Tibial artery (tissue), 4 donors: ENCODE measurements at regions not wholly inside any gene's neighbourhood (a gene's known extent, or its start where the extent isn't known, plus 50 kb on each side); places are given as distances from the start of the nearest gene placed in this dataset.

Experiments used
- DNase-seq, 2 donors: peaks; one replicate each; pipeline ENCODE4 v3.0.0-alpha.2; 2019
- H3K27ac ChIP-seq, 2 donors: fragments of 200-600 bp; sonication (generic) in 1 of 2; 1 replicate in 1 of 2; 2 replicates in 1 of 2; pipeline ENCODE4 v1.5.1; 2018 to 2019; ENCODE audit warnings: mild to moderate bottlenecking in 1 of 2
- H3K27me3 ChIP-seq, 2 donors: fragments of 200-600 bp; sonication (generic) in 1 of 2; one replicate each; pipeline versions ENCODE4 v1.5.1 to v1.6.0; 2016 to 2019
- H3K36me3 ChIP-seq, 3 donors: fragments of 200-600 bp; sonication (generic) in 2 of 3; one replicate each; pipeline ENCODE4 v1.5.1; 2016 to 2019; ENCODE audit warnings: mild to moderate bottlenecking in 2 of 3
- H3K4me1 ChIP-seq, 4 donors: fragments of 200-600 bp; sonication (generic) in 2 of 4; 1 replicate in 3 of 4; 2 replicates in 1 of 4; pipeline ENCODE4 v1.5.1; 2016 to 2019
- H3K4me3 ChIP-seq, 2 donors: fragments of 200-600 bp; sonication (generic) in 1 of 2; 1 replicate in 1 of 2; 2 replicates in 1 of 2; pipeline ENCODE4 v1.5.1; 2018 to 2019; ENCODE audit warnings: mild to moderate bottlenecking in 2 of 2
- H3K9me3 ChIP-seq, 3 donors: fragments of 200-600 bp; sonication (generic) in 1 of 3; one replicate each; pipeline ENCODE4 v1.5.1; 2016 to 2019
- intact Hi-C: fragments of 100-400 bp; cut with DNase I; formaldehyde crosslinking; loops from one replicate; pipeline ENCODE4 v1.15.0; 2023; ENCODE audit warnings: low total_unique reads
- TF ChIP-seq, protein P1 (sequence below), 2 experiments: fragments of 200-600 bp in 1 of 2; fragments of 450-650 bp in 1 of 2; IDR thresholded peaks; one replicate each; pipeline ENCODE4 v1.5.1; 2017 to 2019; ENCODE audit warnings: antibody characterized with exemption in 2 of 2, mild to moderate bottlenecking in 1 of 2, moderate library complexity in 1 of 2

DNA sequence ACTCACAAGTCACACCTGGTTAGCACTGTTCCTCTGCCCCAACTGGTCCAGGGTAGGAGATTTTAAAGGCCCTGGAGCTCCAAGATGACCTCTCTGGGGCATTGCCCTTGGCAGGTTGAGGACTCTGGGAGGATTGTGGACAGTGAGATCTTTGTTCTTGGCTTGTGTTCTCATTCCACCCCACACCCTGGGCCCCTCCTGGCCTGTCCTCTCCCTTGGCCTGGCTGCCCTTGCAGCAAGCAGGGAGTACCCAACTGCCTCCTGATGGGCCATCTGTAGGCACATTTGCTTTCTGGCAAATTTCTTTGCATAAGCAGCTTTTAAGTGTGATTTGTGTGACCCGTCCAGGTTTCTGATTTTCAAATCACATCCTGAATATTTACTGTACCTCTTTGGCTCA is 239.6 kb downstream of the UTP18 start:
- no peak overlapping the region for H3K4me3 ChIP-seq
- H3K36me3 ChIP-seq: no peaks in the 10 kb centered on the region
- DNase-seq: no peak
- no peak overlapping the region for H3K27ac ChIP-seq
- TF ChIP-seq, protein P1, sequence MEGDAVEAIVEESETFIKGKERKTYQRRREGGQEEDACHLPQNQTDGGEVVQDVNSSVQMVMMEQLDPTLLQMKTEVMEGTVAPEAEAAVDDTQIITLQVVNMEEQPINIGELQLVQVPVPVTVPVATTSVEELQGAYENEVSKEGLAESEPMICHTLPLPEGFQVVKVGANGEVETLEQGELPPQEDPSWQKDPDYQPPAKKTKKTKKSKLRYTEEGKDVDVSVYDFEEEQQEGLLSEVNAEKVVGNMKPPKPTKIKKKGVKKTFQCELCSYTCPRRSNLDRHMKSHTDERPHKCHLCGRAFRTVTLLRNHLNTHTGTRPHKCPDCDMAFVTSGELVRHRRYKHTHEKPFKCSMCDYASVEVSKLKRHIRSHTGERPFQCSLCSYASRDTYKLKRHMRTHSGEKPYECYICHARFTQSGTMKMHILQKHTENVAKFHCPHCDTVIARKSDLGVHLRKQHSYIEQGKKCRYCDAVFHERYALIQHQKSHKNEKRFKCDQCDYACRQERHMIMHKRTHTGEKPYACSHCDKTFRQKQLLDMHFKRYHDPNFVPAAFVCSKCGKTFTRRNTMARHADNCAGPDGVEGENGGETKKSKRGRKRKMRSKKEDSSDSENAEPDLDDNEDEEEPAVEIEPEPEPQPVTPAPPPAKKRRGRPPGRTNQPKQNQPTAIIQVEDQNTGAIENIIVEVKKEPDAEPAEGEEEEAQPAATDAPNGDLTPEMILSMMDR (IDR thresholded peaks at IDR 0.05): no peak
- no peaks in the 10 kb centered on the region for H3K9me3 ChIP-seq
- intact Hi-C loops: no loop called here
- no peaks in the 10 kb centered on the region for H3K27me3 ChIP-seq
- H3K4me1 ChIP-seq: no peaks in the 10 kb centered on the region

DNA sequence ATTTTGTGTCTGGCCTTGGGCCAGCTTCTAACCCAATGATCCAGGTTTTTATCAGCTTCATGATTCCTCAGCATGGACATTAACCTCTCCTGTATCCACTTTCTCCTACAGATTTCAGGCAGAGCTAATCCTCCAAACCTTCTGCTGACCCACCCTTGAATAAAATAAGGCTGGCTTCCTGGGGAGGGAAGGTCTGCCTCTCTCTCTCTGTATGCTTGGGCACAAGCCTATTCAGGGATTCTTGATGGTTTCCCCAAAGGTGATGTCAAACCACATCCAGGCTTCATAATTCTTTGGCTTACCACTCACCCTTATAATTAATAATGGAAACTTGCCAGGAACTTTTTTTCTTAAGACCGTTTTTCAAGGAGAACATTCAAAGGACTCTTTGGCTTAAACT is 240.1 kb downstream of the UTP18 start:
- intact Hi-C loops: no loop called here
- H3K4me3 ChIP-seq: no peak overlapping the region
- no peaks in the 10 kb centered on the region for H3K4me1 ChIP-seq
- TF ChIP-seq, protein P1 (IDR thresholded peaks at IDR 0.05): no peak
- H3K27me3 ChIP-seq: peaks cover 0 to 4% of the 10 kb centered on the region in 2 donors
- no peaks in the 10 kb centered on the region for H3K9me3 ChIP-seq
- DNase-seq: no peak
- H3K27ac ChIP-seq: no peak overlapping the region
- no peaks in the 10 kb centered on the region for H3K36me3 ChIP-seq

DNA sequence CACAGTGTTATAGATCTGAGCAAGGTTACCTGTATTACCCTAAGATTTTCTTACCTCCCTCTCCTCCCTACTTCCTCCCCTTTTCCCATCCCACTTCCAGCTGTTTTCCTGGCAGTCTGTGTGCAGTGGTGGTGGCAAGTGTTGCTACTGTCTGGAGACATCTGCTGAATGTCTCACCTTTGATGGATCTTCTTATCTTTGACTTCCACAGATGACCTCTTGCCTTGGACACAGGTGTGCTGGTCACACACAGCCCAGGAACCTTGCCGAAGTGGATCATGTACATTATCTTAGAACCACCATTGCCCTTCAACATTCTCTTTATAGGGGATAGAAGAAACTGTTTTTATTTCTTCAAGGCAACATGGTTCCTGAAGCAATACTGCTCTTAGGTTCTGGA is 245.1 kb downstream of the UTP18 start:
- no peaks in the 10 kb centered on the region for H3K36me3 ChIP-seq
- H3K4me1 ChIP-seq: no peaks in the 10 kb centered on the region
- peaks cover 0 to 7% of the 10 kb centered on the region in 2 donors for H3K27me3 ChIP-seq
- no peak overlapping the region for H3K4me3 ChIP-seq
- intact Hi-C loops: no loop called here
- H3K9me3 ChIP-seq: no peaks in the 10 kb centered on the region
- TF ChIP-seq, protein P1 (IDR thresholded peaks at IDR 0.05): no peak
- DNase-seq: no peak
- no peak overlapping the region for H3K27ac ChIP-seq

DNA sequence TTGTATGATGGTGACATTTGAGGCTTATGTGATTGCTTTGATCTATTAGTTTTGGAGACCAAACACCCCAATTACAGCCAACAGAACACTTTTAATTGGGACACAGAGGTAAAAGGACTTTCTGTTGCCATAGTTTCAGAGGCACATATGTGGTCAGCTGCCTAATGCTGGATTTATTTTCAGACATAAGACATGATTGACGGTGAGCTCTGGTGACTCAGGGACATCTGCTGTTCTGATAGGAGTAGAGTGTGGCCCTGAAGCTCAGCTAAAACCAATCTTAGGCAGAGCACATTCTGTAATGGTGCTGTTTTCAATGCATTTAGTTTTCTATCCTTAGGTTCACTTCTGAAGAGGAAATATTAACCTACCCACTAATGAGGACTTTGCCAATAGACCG is 247.1 kb downstream of the UTP18 start:
- Histone ChIP-seq H3K27me3 (peaks cover 0 to 7% of the 10 kb centered on the region in 2 donors), H3K9me3 (no peaks in the 10 kb centered on the region), H3K4me1 (no peaks in the 10 kb centered on the region), H3K36me3 (no peaks in the 10 kb centered on the region), H3K27ac (no peak overlapping the region), H3K4me3 (no peak overlapping the region)
- DNase-seq: no peak
- intact Hi-C loops: no loop called here
- TF ChIP-seq, protein P1 (IDR thresholded peaks at IDR 0.05): no peak

DNA sequence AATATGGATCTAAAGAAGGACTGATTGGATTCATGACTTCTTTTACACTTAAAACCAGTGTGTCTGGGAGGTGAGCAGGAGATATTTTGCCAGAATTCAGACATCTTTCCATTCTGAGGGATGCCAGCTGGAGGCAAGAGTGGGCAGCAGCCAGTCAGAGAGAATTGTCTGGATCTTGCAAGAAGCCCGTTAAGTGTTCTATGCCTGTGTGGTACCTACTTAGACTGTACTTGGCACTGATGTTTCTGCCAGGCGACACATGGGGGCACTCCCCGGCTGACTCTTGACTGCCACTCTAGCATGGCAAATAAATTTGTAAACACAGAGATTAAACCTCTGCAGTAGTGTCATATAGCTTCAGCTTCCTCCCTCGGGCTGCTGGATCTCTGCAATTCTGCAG is 247.7 kb downstream of the UTP18 start:
- no peak for DNase-seq

More for the DNA sequence above, 247.7 kb downstream of the UTP18 start:
- no peak overlapping the region for H3K4me3 ChIP-seq
- intact Hi-C loops: no loop called here
- H3K27ac ChIP-seq: no peak overlapping the region
- no peaks in the 10 kb centered on the region for H3K4me1 ChIP-seq
- no peaks in the 10 kb centered on the region for H3K36me3 ChIP-seq
- peaks cover 0 to 7% of the 10 kb centered on the region in 2 donors for H3K27me3 ChIP-seq
- TF ChIP-seq, protein P1 (IDR thresholded peaks at IDR 0.05): no peak
- no peaks in the 10 kb centered on the region for H3K9me3 ChIP-seq
